NCI-H526 treated with DMSO at 0.1 percent for 48 hours (cell line): ENCODE measurements at regions not wholly inside any gene's neighbourhood (a gene's known extent, or its start where the extent isn't known, plus 50 kb on each side); places are given as distances from the start of the nearest gene placed in this dataset.

Experiments used
- DNase-seq: peaks from one replicate; lab custom pipeline; 2025; lab: John Stamatoyannopoulos, UW

- DNase-seq: no peak
Measured at GRCh38 chr4:18242919-18243693, 221.6 kb upstream of the LCORL start.

- DNase-seq: no peak
Measured at GRCh38 chr4:18241727-18242126, 220.2 kb upstream of the LCORL start.

- DNase-seq: no peak
Measured at GRCh38 chr4:18234108-18234507, 212.6 kb upstream of the LCORL start.

GRCh38 chr4:18231726-18232125 lies 210.2 kb upstream of the LCORL start:
- no peak for DNase-seq

GRCh38 chr4:18227880-18228279 lies 206.3 kb upstream of the LCORL start:
- no peak for DNase-seq

GRCh38 chr4:18214411-18215055 lies 193.0 kb upstream of the LCORL start:
- DNase-seq: no peak

- no peak for DNase-seq
Measured at GRCh38 chr4:18213576-18214198, 192.1 kb upstream of the LCORL start.

GRCh38 chr4:18209448-18209847 lies 187.9 kb upstream of the LCORL start:
- no peak for DNase-seq

- DNase-seq: no peak
Measured at GRCh38 chr4:18203966-18204365, 182.4 kb upstream of the LCORL start.

- no peak for DNase-seq
Measured at GRCh38 chr4:18202486-18202885, 180.9 kb upstream of the LCORL start.

- DNase-seq: no peak
Measured at GRCh38 chr4:18201885-18202284, 180.3 kb upstream of the LCORL start.

GRCh38 chr4:18198653-18199052 lies 177.1 kb upstream of the LCORL start:
- no peak for DNase-seq

GRCh38 chr4:18197467-18197866 lies 175.9 kb upstream of the LCORL start:
- DNase-seq: no peak

GRCh38 chr4:18194278-18194677 lies 172.7 kb upstream of the LCORL start:
- DNase-seq: no peak

GRCh38 chr4:18192901-18193300 lies 171.3 kb upstream of the LCORL start:
- no peak for DNase-seq

GRCh38 chr4:18185491-18185890 lies 163.9 kb upstream of the LCORL start:
- no peak for DNase-seq

- no peak for DNase-seq
Measured at GRCh38 chr4:18180892-18181291, 159.3 kb upstream of the LCORL start.

GRCh38 chr4:18180122-18180521 lies 158.6 kb upstream of the LCORL start:
- DNase-seq: no peak

- DNase-seq: no peak
Measured at GRCh38 chr4:18171896-18172295, 150.3 kb upstream of the LCORL start.

GRCh38 chr4:18167831-18168230 lies 146.3 kb upstream of the LCORL start:
- DNase-seq: no peak

- no peak for DNase-seq
Measured at GRCh38 chr4:18166925-18167324, 145.4 kb upstream of the LCORL start.

- DNase-seq: no peak
Measured at GRCh38 chr4:18162453-18162852, 140.9 kb upstream of the LCORL start.
